ENCODE measurements at regions not wholly inside any gene's neighbourhood (a gene's known extent, or its start where the extent isn't known, plus 50 kb on each side); places are given as distances from the start of the nearest gene placed in this dataset.

DNA sequence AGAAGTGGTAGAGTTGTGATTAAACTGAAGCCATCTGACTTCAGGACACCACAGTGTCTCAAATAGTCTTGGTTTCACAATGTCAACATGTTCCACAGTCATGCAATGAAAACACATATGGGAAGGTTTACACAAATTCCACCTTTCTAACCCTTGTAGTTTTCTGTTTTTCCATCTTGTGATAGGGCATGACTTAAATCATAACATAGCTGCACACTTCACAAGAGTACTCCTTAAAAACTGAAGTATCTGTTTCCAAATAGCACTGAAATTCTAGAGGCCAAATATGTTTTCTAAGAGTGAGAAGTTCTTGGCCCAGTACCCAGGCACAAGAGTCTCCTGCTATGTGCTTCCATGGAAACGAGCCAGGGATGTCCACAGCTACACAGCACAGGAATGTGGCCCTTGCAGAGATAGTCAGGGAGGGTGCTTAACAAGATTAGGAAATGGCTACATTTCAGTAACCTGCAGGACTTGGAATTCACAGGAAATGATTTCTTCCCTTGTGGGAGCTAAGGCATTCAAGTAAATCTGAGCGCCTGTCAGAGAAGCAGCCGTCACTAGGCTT, 269.1 kb downstream of the NDFIP2 start:
- no peak for DNase-seq

DNA sequence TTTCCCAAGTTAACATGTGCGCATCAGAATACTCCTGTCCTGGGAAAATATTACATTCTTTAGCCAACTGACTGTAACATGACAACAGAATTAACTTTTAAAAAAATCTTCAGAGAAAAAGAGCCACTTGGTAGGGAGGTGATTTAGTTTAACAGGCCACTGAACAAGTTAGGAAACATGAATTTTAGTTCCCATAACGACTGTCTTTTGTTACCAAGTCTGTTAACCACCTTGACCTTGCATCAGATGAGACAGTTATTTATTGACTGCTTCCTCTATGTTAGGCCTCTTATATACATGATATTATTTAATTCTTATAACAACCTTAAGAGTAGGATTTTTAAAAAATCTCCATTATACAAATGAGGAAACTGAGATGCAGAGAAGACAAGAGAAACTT, 268.6 kb downstream of the NDFIP2 start:
- DNase-seq, result no peak

DNA sequence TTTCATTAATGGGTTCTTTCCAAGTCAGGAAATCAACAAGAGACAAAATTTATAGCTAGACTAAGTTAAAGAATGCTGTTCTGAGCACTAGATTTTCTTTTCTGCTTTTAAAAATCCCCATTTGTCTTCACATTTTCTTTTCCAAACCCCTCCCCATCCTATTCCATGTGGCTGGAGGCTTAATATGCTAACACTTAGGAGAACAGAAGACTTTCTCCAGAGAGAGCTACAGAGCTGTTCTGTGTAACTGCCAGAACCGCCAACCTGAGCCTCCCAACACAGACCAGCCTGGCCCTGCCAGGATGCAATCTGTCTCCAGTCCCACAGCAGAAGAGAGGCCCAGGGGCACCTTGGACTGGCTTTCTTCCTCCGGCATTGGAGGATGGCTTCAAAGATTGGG, 264.1 kb downstream of the NDFIP2 start:
- DNase-seq, result no peak

DNA sequence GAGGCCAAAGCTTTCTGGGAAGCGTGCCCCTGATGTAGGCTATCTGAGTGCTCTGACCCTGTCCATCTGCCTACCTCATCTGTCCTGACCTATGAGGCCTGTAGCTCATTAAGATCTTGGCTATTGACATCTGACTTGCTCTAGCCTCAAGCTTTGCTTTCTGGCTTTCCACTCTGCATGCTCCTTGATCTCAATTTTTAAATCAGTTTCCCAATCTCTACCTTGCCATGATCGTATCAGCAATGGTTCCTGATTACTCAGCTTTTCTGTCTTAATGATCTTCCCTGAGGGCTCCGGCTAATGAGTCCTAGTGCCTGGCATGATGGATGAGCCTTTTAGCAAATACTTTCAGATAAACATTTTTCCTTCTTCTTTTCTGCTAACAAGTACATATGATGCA, 262.0 kb downstream of the NDFIP2 start:
- DNase-seq, result no peak

DNA sequence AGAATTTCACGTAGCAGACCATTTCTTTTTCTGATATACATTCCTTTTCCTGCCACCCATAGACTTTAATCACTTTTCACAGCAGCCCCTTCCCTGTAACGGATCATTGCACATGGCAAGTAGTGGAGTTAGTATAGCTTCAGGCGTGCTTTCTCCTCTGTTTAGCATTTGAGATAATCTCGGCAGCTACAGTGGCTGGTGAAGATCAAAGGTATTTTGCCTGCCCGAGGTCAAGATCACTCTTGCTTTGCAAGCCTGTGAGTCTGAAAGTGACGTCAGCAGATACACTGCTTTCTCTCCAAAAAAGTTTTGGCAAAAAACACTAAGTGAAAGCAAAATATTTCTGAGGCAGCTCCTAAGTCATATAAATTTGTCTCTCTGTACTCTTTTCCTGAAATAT, 260.0 kb downstream of the NDFIP2 start:
- DNase-seq, result no peak

DNA sequence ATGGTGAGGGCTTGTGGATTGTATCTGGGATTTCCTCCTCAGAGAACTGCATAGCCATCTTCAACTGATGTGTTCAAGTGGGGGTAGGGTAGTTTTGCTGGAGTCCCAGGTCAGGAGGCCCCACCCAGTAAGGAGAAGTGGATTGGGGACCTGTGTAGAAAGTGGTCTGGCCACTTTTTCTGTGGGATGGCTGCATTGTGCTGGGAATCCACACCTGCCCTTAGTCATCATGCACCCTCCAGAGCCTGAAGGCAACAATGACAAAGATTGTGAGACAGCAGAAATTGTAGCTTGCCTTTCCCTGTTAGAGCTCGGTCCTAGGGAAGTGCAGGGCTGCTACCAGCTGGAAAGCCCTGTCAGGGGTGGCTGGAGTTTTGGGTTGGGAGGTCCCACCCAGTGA, 255.4 kb downstream of the NDFIP2 start:
- no peak for DNase-seq

DNA sequence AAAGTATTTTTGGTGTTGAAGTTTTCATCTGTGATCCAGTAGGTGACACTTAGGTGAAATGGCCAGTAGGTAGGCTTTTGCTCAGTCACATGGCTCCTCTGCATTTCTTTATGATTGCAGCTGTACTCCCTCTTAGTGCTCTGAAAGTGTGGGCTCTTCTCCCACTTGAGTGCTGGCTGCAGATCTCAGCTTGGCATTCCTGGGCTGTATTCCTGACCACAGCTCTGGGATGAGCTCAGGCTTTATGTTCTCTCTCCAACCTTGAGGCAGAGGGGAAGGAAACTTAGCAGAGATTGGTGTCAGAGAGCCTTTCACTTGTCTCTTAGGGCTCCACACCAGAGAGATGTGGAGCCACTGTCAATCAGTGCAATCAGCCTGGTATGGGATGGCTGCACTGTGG, 254.3 kb downstream of the NDFIP2 start:
- no peak for DNase-seq

DNA sequence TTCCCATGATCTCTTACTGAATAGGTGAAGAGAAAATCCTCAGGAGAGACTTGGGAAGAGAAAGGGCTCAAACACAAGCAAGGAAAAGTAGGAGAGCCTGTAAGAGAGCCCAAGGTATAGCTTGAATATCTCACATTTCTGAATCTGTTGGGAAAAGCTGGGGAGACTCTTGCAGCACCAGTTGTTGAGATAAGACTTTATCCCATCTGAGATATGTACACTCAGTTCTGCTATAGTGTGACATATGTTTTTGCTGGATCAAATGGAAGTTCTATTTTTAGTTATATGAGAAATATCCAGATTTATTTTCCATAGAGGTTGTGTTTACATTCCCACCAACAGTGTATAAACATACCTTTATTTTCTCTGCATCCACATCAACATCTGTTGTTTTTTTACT, 246.1 kb downstream of the NDFIP2 start:
- no peak for DNase-seq

DNA sequence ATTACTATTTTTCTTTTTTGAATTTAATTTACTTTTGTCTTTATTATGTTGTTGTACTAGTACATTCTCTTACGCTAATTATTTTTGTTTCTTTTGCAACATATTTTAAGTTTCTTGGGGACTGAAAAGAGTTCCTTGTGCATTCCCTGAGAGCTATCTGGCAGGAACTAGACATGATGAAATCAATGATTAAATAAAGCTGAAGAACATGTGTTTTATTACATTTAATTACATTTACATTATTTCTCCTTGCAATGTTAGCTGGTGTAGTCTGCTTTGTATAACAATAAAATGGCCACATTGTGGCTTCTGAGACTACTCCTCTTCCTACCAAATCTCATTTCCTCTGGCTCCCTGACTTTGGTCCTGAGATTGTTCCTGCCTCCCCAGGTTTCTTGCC, 244.9 kb downstream of the NDFIP2 start:
- DNase-seq, result no peak

DNA sequence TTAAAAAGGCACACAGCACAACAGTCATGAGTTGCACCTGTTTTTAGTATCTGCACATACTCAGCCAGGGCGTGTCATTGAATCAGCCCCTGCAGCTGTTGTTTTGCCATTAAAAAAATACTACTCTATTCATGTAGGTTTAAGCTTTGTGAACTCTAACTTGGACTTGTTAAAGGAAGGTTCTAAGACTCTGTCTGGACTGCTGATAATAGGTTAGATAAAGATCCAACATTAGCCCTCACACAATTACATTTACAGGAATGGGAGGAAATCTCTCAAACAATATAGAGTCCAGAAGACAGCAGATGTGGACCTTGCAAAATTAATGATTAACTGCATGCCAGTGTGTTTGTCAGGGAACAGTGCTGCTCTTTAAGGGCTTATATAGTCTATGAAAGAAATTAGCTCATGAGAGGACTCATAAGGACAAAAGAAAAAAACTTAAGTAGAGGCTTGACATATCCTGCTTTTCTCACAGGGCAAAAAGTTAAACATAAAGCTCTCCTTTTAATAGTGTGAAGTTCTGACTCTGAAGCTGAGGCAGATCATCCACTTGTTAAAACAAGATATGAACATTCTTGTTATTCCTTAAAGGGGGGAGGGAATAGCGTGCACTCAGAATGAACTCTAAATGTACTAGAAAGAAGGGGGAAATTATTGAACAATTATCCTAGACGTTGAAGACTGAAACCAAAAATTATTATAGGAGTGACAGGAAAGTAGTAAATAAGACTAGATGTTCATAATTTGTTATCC, 243.6 kb downstream of the NDFIP2 start:
- no peak for DNase-seq

DNA sequence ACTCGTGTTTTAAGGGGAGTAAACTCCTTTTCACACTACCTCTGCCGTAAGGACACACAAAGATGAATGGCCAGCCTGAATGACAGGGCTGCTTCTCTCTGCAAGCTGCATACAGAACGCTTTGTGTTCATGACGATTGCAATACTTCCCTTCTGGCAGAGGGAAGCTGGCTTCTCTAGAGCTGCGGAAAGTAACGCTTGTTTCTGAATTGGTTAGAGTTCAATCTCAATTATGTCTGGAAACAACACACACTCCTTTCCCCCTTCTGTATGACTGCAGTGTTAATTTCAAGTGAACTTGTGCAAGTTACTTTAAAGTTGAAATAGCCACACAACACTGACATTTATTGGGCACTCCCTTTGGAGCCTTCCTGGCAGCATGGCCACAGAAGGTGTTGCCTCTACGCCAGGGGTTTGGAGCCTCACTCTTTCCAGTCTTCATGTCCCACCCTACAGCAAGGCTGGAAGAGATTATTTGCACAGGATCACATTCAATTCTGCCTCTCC, 242.6 kb downstream of the NDFIP2 start:
- DNase-seq, result no peak

DNA sequence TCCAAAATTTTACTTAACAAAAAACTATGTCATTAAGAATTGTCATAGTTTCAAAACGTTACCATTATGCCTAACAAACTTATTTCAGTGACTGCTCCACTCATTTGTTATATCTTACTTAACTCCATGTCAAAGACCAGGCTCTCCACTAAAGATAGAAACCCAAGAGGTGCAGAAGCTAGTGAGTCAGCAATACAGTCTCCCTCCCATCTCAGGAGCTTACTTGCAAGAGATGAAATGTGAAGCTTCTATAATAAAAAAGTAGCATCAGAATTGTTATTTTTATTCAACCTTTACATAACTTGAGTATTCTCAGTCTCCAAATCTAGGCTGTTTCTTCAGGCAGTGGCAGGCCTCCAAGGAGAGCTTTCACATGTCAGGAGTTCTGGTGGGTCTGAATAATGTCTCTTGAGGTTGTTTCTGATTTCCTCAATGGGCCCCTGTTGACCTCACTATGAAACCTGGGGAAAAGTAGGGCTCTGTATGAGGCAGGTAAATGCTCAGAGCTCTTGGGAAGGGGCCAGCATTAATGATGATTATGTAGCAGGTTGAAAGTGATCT, 242.0 kb downstream of the NDFIP2 start:
- DNase-seq, result no peak

DNA sequence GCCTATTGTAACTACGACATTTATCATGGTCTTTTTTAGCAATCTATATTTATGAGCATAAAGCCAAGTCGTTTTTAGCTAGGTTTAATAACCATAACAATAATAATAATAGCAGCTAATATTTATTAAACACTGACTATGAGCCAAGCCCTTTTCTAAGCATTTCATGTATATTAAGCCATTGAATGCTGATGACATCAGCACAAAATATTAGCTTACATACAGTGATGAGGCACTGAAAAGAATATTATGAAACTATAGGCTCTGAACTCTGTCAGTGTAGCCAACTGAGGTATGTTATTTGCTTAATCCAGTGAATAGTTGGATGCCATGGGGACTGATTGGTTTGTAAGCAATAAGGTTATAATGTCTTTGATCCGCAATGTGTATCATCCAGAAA, 235.2 kb downstream of the NDFIP2 start:
- no peak for DNase-seq

DNA sequence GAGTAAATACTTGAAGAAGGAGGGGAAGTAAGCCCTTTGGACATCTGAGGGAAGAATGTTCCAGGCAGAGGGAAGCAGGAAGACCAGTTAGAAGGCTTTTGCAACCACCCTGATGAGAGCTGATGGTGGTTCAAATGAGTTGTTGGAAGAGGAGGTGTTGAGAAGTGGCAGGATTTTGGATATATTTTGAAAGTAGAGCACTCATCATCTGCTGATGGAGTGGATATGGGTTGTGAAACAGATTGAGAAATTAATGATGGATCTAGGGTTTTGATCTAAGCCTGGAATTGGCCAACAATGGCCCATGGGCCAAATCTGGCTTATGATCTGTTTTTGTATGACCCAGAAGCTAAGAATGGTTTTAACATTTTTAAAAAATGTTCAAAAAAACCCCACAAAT, 230.7 kb downstream of the NDFIP2 start:
- DNase-seq, result no peak

DNA sequence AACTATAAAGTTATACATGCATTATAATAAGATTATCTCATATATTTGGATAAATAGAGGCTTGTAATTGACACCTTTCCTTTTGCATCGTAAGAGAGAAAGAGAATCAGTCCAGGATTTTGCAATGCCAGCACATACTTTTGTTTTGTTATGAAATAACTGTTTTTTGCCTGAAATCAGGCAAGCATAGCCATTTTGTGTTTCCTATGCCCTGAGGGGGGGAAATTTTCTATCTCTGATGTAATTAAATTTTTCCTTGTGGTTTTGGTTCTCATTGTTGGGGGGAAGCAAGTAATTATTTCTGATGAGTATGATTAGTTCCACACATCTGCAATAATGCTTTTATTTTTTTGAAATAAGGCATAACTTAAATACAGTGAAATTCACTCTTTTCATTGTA, 229.4 kb downstream of the NDFIP2 start:
- no peak for DNase-seq

DNA sequence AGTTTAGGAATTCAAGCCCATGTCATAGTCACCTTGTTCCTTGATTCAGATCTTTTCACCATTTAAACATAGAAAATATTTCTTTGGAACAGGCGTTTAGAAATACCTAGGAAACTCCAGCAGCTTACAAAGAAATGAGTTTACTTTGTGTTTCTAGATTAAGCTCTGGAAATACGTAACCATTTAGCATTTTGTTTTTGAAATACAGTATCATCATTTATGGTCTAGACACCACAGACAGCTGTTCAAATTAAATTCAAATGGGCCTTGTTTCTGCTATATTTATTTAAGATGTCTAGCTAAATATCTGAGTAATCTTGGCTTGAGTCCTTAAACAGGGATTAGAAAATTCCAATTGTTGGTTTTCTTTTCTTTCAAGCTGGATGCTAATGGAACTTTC, 228.5 kb downstream of the NDFIP2 start:
- no peak for DNase-seq

DNA sequence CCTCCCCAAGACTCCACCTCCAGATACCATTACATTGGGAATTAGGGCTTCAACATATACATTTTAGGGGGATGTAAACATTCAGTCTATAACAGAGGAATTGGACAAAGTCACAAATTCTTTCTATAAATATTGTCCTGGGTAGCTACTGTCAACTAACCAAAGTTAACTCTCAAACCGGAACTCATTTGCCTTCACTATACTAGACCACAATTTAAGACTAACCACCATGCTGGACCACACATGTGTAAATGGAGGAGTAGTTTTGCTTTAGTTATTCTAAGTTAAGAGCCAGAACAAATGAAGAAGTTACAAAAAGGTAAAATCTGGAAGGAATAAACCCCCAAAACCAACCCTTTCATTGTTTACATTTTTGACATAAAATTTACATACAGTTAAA, 222.8 kb downstream of the NDFIP2 start:
- no peak for DNase-seq

DNA sequence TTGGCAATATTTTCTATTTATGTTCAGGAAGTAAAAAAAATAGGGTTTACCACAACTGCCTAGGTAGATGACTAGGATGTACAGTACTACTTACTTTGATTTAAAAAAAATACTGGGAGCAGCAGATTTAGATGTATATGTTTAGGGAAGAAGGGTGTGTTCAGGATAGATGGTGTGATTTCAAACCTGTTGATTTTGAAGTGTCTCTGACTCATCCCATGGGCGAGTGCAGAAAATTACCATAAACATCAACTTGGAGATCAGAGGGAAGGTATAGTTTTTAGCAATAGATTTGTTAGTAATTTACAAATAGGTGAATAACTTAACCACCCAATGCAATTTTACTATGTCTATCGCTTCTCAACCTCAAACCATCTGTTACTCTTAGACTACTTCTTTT, 214.8 kb downstream of the NDFIP2 start:
- DNase-seq, result no peak

DNA sequence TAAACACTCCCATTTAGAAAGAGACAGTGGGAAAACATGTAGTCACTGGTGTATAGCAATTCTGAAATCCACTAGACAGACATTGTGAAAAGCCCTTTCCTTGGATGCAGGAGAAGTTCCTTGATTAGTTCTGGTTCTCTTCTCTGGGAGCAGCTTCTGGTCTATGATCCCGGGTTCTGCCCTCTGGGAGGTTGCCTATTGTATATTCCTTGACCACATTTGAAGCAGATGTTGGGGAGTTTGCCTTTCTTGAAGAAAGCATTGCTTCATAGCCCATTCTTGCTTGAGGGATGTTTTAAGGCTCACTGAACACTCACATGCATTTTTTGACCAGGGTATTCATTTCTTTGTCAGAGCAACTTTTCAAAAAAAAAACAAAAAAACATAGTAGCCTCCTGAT, 211.9 kb downstream of the NDFIP2 start:
- no peak for DNase-seq

DNA sequence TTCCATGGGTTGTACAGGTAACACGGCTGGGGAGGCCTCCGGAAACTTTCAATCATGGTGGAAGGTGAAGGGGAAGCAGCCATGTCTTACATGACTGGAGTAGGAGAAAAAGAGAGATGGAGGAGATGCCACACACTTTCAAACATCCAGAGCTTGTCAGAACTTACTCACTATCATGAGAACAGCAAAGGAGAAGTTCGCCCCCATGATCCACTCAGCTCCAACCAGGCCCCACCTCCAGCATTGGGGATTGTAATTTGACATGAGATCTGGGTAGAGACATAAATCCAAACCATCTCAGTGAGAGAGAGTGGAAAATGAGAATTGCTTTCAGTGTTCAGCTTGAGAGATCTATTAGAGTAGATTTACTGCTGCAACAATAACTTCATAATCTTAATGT, 210.9 kb downstream of the NDFIP2 start:
- no peak for DNase-seq

DNA sequence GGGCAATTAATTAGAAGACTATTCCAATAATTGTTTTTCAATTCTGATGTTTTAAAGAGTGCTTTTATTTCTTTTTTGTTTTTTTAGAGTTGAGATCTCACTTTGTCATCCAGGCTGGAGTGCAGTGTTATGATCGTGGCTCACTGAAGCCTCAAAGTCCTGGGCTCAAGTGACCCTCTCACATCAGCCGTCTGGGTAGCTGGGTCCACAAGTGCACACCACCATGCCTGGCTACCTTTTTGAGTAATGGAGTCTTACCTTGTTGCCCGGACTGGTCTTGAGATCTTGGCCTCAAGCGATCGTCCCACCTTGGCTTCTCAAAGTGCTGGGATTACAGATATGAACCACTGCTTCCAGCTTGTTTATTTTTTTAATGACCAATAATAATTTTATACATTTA, 207.8 kb downstream of the NDFIP2 start:
- no peak for DNase-seq

DNA sequence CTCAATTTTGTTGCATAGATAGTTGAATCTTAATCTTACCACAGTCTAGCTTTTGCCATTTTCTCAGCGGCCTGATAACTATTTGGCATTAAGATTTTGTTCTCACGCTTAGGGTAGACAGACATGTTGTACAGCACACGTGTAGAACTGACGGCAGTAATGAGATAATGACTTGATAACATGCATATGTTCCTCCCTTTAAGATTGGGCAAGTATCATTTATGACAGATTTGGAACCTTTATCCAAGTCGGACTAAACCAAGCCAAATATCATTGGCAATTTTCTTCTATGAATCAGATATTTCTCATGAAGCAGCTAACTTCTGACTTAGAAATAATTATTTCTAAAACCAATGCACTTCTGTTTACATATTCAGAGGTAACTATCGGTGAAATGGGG, 205.5 kb downstream of the NDFIP2 start:
- DNase-seq, result no peak

DNA sequence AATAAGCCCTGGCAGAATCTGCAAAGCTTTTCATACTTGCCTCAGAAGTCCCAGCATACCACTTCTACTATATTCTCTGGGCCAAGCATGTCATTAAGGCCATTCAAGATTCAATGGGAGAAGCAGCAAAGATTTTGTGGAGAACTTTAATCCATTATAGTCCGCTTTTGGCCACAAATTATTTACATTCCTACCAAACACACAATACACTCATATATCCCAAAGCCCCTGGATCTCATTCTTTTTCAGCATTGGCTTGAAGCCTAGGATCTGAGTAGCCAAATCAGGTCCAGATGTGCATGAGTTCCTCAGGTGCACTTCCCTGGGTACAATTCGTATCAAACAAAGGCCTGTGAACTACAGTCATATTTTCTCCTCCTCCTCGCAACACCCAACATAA, 203.4 kb downstream of the NDFIP2 start:
- no peak for DNase-seq

DNA sequence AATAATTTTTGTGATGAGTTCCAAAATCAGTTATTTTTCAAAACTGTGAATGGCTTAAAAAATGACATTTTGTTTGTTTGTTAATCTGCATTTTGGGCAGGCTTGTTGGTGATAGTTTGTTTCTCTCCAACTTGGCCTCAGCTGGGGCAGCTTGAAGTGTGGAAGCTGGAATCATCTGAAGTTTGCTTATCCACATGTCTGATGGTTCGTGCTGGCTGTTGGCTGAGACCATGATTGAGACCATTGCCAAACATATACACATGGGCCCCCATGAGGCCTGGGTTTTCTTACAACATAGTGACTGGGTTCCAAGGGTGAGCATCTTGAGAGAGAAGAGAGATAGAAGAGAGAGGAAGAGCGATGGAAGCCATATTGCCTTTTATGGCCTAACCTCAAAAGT, 201.2 kb downstream of the NDFIP2 start:
- no peak for DNase-seq

DNA sequence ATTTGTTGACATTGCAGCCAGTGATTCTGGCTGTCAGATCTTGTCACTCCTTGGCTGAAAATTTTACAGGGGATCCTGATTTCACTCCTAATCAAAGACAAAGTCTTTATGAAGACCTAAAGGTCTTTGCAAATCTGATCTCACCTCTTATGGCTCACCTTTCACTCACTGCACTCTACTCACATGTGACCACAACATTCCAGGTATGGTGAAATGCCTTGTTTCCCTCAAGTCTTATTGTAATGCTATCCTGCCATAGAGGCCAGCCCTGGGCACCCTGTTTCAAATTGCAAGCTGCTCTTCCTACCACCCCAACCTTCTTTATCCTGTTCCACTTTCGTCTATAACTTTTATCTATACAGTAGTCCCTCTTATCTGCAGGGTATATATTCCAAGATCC, 200.1 kb downstream of the NDFIP2 start:
- no peak for DNase-seq
